HL-60 (cell line): ENCODE measurements at regions not wholly inside any gene's neighbourhood (a gene's known extent, or its start where the extent isn't known, plus 50 kb on each side); places are given as distances from the start of the nearest gene placed in this dataset.

Source experiments
- POLR2AphosphoS5 ChIP-seq: IDR thresholded peaks from 2 replicates; pipeline ENCODE4 v1.6.1; 2012; ENCODE audit warnings: low read depth
- REST ChIP-seq: IDR thresholded peaks from 2 replicates; pipeline ENCODE4 v1.6.1; 2012; ENCODE audit warnings: low read depth; ENCODE audit not compliant: insufficient replicate concordance
- TF ChIP-seq, protein P1 (sequence below): IDR thresholded peaks from one replicate; pipeline ENCODE4 v1.5.1; 2011; ENCODE audit warnings: low read length, control low read depth, inconsistent platforms; ENCODE audit not compliant: insufficient read depth

DNA sequence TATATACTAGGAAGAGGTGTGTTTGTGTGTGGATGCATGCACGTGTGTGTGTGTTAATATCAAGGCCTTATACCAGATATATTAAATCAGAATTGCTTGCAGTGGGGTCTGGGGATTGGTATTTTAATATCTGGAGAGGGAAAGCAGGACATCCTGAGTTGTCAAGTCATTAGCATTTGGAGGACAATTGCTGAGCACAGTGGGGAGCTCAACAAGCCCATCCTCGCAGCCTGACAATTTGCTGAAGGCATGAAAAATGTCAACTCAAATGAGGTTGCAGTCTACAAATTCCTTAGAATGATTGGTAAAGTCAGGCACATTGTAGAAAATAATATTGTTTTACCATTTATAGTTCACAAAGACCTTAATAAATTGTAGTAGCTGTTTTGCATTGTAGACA lies 627.4 kb downstream of the LRRC70 start:
- TF ChIP-seq, protein P1, sequence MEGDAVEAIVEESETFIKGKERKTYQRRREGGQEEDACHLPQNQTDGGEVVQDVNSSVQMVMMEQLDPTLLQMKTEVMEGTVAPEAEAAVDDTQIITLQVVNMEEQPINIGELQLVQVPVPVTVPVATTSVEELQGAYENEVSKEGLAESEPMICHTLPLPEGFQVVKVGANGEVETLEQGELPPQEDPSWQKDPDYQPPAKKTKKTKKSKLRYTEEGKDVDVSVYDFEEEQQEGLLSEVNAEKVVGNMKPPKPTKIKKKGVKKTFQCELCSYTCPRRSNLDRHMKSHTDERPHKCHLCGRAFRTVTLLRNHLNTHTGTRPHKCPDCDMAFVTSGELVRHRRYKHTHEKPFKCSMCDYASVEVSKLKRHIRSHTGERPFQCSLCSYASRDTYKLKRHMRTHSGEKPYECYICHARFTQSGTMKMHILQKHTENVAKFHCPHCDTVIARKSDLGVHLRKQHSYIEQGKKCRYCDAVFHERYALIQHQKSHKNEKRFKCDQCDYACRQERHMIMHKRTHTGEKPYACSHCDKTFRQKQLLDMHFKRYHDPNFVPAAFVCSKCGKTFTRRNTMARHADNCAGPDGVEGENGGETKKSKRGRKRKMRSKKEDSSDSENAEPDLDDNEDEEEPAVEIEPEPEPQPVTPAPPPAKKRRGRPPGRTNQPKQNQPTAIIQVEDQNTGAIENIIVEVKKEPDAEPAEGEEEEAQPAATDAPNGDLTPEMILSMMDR: no peak
- no peak for TF ChIP-seq REST
- TF ChIP-seq POLR2AphosphoS5: no peak
